ENCODE measurements at regions not wholly inside any gene's neighbourhood (a gene's known extent, or its start where the extent isn't known, plus 50 kb on each side); places are given as distances from the start of the nearest gene placed in this dataset.
"Not testable (repeated sequence)": the region's sequence is repeated elsewhere in the genome, so short reads cannot be mapped to it uniquely, and the experiment has no call there.

DNA sequence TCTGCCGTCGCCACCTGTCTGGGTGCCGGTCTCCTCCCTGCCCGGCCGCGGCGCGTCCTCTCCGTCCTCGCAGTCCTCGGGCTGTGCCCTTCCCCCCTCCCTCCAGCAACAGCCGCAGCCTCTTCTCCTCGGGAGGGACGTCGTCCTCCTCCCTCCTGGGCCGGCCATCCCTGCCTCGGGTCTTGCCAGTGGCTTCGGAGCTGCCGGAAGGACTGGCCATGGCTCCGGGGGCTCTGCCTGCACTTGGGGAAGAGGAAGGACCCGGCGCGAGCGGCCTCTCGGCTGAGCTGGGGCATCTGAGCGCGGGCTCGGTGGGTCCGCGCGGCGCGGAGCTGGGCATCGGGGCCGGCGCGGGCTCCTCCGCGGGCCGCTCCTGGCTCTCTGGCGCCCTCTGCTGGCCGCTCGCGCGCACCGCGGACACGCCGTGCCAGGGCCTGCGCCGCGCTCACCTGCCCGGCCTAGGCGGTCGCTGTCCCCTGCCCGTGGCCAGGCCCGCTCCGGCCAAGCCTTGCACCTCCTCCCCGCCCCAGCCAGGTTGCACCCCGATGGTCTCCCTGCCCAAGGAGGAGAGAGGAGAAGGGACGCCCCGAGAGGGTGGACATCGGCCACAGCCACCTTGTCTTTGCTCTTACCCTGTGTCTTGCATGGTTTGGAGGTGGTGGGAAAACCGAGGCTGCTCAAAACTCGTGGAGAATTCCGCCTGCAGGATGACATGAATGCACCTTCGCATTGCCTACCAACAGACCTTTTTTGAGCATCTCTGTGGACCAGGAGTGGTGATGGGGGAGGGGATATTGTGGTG lies 83.9 kb upstream of the FRG2C start:
- not testable (repeated sequence) for TF ChIP-seq ZFP30, ISL1 (CRISPR knock-in tag; IDR thresholded peaks at IDR 0.05)
- TF ChIP-seq, protein P1, sequence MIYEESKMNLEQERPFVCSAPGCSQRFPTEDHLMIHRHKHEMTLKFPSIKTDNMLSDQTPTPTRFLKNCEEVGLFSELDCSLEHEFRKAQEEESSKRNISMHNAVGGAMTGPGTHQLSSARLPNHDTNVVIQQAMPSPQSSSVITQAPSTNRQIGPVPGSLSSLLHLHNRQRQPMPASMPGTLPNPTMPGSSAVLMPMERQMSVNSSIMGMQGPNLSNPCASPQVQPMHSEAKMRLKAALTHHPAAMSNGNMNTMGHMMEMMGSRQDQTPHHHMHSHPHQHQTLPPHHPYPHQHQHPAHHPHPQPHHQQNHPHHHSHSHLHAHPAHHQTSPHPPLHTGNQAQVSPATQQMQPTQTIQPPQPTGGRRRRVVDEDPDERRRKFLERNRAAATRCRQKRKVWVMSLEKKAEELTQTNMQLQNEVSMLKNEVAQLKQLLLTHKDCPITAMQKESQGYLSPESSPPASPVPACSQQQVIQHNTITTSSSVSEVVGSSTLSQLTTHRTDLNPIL (CRISPR knock-in tag; IDR thresholded peaks at IDR 0.05; ENCODE audit: low read depth), result not testable (repeated sequence)
- TF ChIP-seq, protein P2, sequence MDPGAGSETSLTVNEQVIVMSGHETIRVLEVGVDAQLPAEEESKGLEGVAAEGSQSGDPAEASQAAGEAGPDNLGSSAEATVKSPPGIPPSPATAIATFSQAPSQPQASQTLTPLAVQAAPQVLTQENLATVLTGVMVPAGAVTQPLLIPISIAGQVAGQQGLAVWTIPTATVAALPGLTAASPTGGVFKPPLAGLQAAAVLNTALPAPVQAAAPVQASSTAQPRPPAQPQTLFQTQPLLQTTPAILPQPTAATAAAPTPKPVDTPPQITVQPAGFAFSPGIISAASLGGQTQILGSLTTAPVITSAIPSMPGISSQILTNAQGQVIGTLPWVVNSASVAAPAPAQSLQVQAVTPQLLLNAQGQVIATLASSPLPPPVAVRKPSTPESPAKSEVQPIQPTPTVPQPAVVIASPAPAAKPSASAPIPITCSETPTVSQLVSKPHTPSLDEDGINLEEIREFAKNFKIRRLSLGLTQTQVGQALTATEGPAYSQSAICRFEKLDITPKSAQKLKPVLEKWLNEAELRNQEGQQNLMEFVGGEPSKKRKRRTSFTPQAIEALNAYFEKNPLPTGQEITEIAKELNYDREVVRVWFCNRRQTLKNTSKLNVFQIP (CRISPR knock-in tag; IDR thresholded peaks at IDR 0.05; ENCODE audit: borderline replicate concordance, low read depth), result not testable (repeated sequence)
- TF ChIP-seq, protein P3, sequence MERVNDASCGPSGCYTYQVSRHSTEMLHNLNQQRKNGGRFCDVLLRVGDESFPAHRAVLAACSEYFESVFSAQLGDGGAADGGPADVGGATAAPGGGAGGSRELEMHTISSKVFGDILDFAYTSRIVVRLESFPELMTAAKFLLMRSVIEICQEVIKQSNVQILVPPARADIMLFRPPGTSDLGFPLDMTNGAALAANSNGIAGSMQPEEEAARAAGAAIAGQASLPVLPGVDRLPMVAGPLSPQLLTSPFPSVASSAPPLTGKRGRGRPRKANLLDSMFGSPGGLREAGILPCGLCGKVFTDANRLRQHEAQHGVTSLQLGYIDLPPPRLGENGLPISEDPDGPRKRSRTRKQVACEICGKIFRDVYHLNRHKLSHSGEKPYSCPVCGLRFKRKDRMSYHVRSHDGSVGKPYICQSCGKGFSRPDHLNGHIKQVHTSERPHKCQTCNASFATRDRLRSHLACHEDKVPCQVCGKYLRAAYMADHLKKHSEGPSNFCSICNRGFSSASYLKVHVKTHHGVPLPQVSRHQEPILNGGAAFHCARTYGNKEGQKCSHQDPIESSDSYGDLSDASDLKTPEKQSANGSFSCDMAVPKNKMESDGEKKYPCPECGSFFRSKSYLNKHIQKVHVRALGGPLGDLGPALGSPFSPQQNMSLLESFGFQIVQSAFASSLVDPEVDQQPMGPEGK (CRISPR knock-in tag; IDR thresholded peaks at IDR 0.05; ENCODE audit: borderline replicate concordance), result not testable (repeated sequence)

Measured in SK-N-SH treated with all-trans-retinoic acid at 6 μM for 48 hours (cell line).